CD8-positive, alpha-beta memory T cell (primary cell): ENCODE measurements at regions not wholly inside any gene's neighbourhood (a gene's known extent, or its start where the extent isn't known, plus 50 kb on each side); places are given as distances from the start of the nearest gene placed in this dataset.
A peak's percentile ranks its signal among the peaks of the same experiment; 100 is the strongest.

ENCODE experiments used
- CTCF ChIA-PET: fragments of 350-600 bp; sonication (Branson Sonifier 250); formaldehyde crosslinking; loops from one replicate; lab custom pipeline; 2021; ENCODE audit warnings: antibody characterized with exemption; lab: Charles Lee
- POLR2A ChIA-PET: fragments of 350-600 bp; sonication (Branson Sonifier 250); formaldehyde crosslinking; loops from one replicate; lab custom pipeline; 2021; ENCODE audit warnings: antibody characterized with exemption; lab: Charles Lee
- DNase-seq, 5 donors: peaks; one replicate each; pipeline versions ENCODE4 v3.0.0 to v3.0.0-alpha.2; 2020 to 2022; ENCODE audit warnings: mixed read lengths in 1 of 5
- H3K27ac ChIP-seq: one replicate; pipeline ENCODE4 v1.7.0; 2013; ENCODE audit warnings: low read depth, mild to moderate bottlenecking, low read length, moderate library complexity
- H3K27me3 ChIP-seq: 2 replicates; pipeline ENCODE4 v1.7.0; 2013; ENCODE audit warnings: low read length, mild to moderate bottlenecking; ENCODE audit not compliant: insufficient read depth, poor library complexity, severe bottlenecking
- H3K36me3 ChIP-seq: 2 replicates; pipeline ENCODE4 v1.7.0; 2013; ENCODE audit warnings: mild to moderate bottlenecking, low read length, moderate library complexity; ENCODE audit not compliant: insufficient read depth
- H3K4me1 ChIP-seq: 2 replicates; pipeline ENCODE4 v1.7.0; 2013; ENCODE audit warnings: mild to moderate bottlenecking, low read length, moderate library complexity; ENCODE audit not compliant: insufficient read depth
- H3K4me3 ChIP-seq: 2 replicates; pipeline ENCODE4 v1.7.0; 2013; ENCODE audit warnings: mild to moderate bottlenecking, low read length
- H3K9me3 ChIP-seq: 2 replicates; pipeline ENCODE4 v1.7.0; 2013; ENCODE audit warnings: mild to moderate bottlenecking, low read length
- H3K27ac Mint-ChIP-seq, 8 donors: one replicate each; pipeline ENCODE4 v1.8.0; 2020 to 2021; ENCODE audit warnings: mixed read lengths in 8 of 8, mild to moderate bottlenecking in 6 of 8, inconsistent platforms in 3 of 8, moderate library complexity in 3 of 8
- H3K27me3 Mint-ChIP-seq, 2 donors: one replicate each; pipeline ENCODE4 v1.8.0; 2020 to 2021; ENCODE audit warnings: mixed read lengths in 2 of 2, mild to moderate bottlenecking in 1 of 2, moderate library complexity in 1 of 2
- H3K36me3 Mint-ChIP-seq, 3 donors: one replicate each; pipeline ENCODE4 v1.8.0; 2020 to 2021; ENCODE audit warnings: mixed read lengths in 3 of 3, inconsistent platforms in 1 of 3, mild to moderate bottlenecking in 1 of 3
- H3K4me1 Mint-ChIP-seq, 3 donors: one replicate each; pipeline ENCODE4 v1.8.0; 2020 to 2021; ENCODE audit warnings: mixed read lengths in 3 of 3, inconsistent platforms in 1 of 3, mild to moderate bottlenecking in 1 of 3
- H3K4me3 Mint-ChIP-seq, 7 donors: one replicate each; pipeline ENCODE4 v1.8.0; 2020 to 2021; ENCODE audit warnings: mixed read lengths in 7 of 7, mild to moderate bottlenecking in 6 of 7, moderate library complexity in 4 of 7, inconsistent platforms in 2 of 7
- H3K9me3 Mint-ChIP-seq, 5 donors: one replicate each; pipeline ENCODE4 v1.8.0; 2020 to 2022; ENCODE audit warnings: mixed read lengths in 5 of 5, mild to moderate bottlenecking in 3 of 5, moderate library complexity in 2 of 5, inconsistent platforms in 1 of 5

- H3K36me3 Mint-ChIP-seq: no peaks in the 10 kb centered on the region
- Histone ChIP-seq H3K27me3 (no peaks in the 10 kb centered on the region), H3K27ac (no peak overlapping the region), H3K9me3 (no peaks in the 10 kb centered on the region), H3K4me1 (no peaks in the 10 kb centered on the region), H3K4me3 (no peak overlapping the region), H3K36me3 (no peaks in the 10 kb centered on the region)
- peaks cover 0 to 1% of the 10 kb centered on the region in 2 donors for H3K27me3 Mint-ChIP-seq
- ChIA-PET POLR2A (no interaction called here), CTCF (no interaction called here)
- H3K4me3 Mint-ChIP-seq: no peak overlapping the region
- H3K27ac Mint-ChIP-seq: no peak overlapping the region
- no peak for DNase-seq
- H3K9me3 Mint-ChIP-seq: peaks cover 13 to 31% (median 21%) of the 10 kb centered on the region in 5 donors
- H3K4me1 Mint-ChIP-seq: no peaks in the 10 kb centered on the region
Observed at GRCh38 chr7:91564101-91564500, 299.9 kb downstream of the FZD1 start.

DNA sequence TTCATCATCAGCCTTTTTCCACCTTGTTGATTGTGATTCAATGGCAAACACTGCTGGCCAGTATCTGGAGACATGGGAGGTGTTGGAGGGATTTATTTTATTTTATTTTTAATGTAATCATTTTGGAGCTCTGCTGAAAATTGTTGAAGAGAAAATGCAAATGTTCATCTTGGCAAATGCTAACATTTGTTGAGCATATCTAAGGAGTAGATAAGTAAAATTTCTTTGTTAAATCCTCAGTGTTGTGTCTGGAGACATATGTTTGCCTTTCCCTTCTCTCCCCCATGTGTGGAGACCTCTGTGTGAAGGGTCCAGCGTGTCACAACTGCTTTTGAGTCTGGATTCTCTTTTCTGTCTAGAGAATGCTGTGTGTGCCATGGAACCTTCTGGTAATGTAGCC lies 300.3 kb downstream of the FZD1 start:
- Mint-ChIP-seq H3K27me3 (peaks cover 0 to 1% of the 10 kb centered on the region in 2 donors), H3K9me3 (peaks cover 13 to 32% (median 22%) of the 10 kb centered on the region in 5 donors)
- POLR2A ChIA-PET: no interaction called here

DNA sequence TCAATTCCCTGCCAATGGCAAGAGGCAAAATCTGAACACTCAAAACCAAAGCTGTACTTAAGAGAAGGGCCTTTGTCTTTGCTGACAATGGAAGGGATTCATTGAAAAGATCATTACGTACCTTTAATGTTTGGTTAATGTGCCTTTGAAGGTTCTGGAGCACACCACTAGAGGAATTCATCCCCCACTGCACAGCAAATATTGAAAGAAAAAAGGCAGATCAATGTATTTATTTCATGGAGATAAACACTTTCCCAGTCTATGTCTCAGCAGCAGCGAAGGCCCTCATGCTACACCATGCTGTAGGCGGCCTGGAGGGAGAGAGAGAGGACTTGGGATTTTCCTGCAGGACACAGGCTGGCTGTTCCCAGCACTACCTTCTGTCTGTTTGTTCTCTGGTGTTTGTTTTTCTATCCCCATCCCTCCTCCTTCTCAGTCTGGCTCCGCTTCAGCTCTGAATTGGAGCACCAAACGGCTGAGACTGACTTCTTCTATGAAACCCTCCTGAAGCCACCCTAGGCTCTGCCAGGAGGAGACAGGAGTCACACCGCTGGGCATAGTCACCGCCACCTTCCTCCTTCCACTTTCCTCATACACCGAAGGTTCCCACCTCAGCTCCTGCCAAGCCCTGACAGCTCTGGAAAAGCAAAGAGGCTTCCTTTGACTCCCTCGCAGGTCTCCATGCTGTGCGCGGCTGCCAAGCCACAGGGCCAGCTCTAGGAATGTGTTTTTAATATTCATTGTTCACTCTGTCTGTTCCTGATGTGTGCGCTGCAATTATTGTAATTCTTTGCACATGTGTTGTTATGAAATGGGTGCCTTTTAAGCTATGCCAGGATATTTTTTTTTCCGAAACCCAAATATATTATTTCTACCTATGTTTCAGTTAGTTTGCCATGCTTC lies 301.5 kb downstream of the FZD1 start:
- H3K4me1 Mint-ChIP-seq: no peaks in the 10 kb centered on the region
- CTCF ChIA-PET: no interaction called here

More for the DNA sequence above, 300.3 kb downstream of the FZD1 start:
- no peaks in the 10 kb centered on the region for H3K4me1 ChIP-seq
- Mint-ChIP-seq H3K27ac (no peak overlapping the region), H3K4me1 (no peaks in the 10 kb centered on the region), H3K36me3 (no peaks in the 10 kb centered on the region), H3K4me3 (no peak overlapping the region)
- no peaks in the 10 kb centered on the region for H3K36me3 ChIP-seq
- no peaks in the 10 kb centered on the region for H3K9me3 ChIP-seq
- H3K27me3 ChIP-seq: no peaks in the 10 kb centered on the region
- no peak overlapping the region for H3K4me3 ChIP-seq
- no peak for DNase-seq
- CTCF ChIA-PET: no interaction called here
- no peak overlapping the region for H3K27ac ChIP-seq

GRCh38 chr7:91566402-91566732 lies 302.1 kb downstream of the FZD1 start:
- Histone ChIP-seq H3K9me3 (no peaks in the 10 kb centered on the region), H3K27me3 (no peaks in the 10 kb centered on the region), H3K36me3 (no peaks in the 10 kb centered on the region), H3K27ac (no peak overlapping the region), H3K4me1 (no peaks in the 10 kb centered on the region), H3K4me3 (no peak overlapping the region)
- Mint-ChIP-seq H3K4me3 (no peak overlapping the region), H3K9me3 (peaks cover 12 to 37% (median 26%) of the 10 kb centered on the region in 5 donors), H3K4me1 (no peaks in the 10 kb centered on the region), H3K27ac (no peak overlapping the region), H3K36me3 (no peaks in the 10 kb centered on the region), H3K27me3 (no peaks in the 10 kb centered on the region)
- CTCF ChIA-PET: no interaction called here
- no peak for DNase-seq
- POLR2A ChIA-PET: no interaction called here

More for the DNA sequence above, 301.5 kb downstream of the FZD1 start:
- Mint-ChIP-seq H3K27me3 (no peaks in the 10 kb centered on the region), H3K9me3 (peaks cover 12 to 33% (median 26%) of the 10 kb centered on the region in 5 donors), H3K4me3 (no peak overlapping the region), H3K36me3 (no peaks in the 10 kb centered on the region), H3K27ac (no peak overlapping the region)
- Histone ChIP-seq H3K4me1 (no peaks in the 10 kb centered on the region), H3K27ac (no peak overlapping the region), H3K4me3 (no peak overlapping the region), H3K27me3 (no peaks in the 10 kb centered on the region), H3K9me3 (no peaks in the 10 kb centered on the region), H3K36me3 (no peaks in the 10 kb centered on the region)
- POLR2A ChIA-PET: no interaction called here
- no peak for DNase-seq

GRCh38 chr7:91567081-91568012 lies 303.1 kb downstream of the FZD1 start:
- ChIA-PET POLR2A (no interaction called here), CTCF (no interaction called here)
- H3K4me3 Mint-ChIP-seq: no peak overlapping the region
- H3K36me3 Mint-ChIP-seq: no peaks in the 10 kb centered on the region
- Histone ChIP-seq H3K27ac (no peak overlapping the region), H3K9me3 (no peaks in the 10 kb centered on the region), H3K27me3 (no peaks in the 10 kb centered on the region), H3K4me1 (no peaks in the 10 kb centered on the region), H3K36me3 (no peaks in the 10 kb centered on the region), H3K4me3 (no peak overlapping the region)
- H3K4me1 Mint-ChIP-seq: no peaks in the 10 kb centered on the region
- DNase-seq: no peak
- no peaks in the 10 kb centered on the region for H3K27me3 Mint-ChIP-seq
- H3K9me3 Mint-ChIP-seq: peaks cover 13 to 36% (median 26%) of the 10 kb centered on the region in 5 donors
- no peak overlapping the region for H3K27ac Mint-ChIP-seq

- peaks cover 12 to 35% (median 27%) of the 10 kb centered on the region in 5 donors for H3K9me3 Mint-ChIP-seq
- POLR2A ChIA-PET: no interaction called here
- no peak for DNase-seq
- Histone ChIP-seq H3K27ac (no peak overlapping the region), H3K4me1 (no peaks in the 10 kb centered on the region), H3K9me3 (no peaks in the 10 kb centered on the region), H3K27me3 (no peaks in the 10 kb centered on the region), H3K36me3 (no peaks in the 10 kb centered on the region), H3K4me3 (no peak overlapping the region)
- no peaks in the 10 kb centered on the region for H3K36me3 Mint-ChIP-seq
- H3K4me1 Mint-ChIP-seq: no peaks in the 10 kb centered on the region
- CTCF ChIA-PET: no interaction called here
- no peaks in the 10 kb centered on the region for H3K27me3 Mint-ChIP-seq
- no peak overlapping the region for H3K4me3 Mint-ChIP-seq
- H3K27ac Mint-ChIP-seq: no peak overlapping the region
Observed at GRCh38 chr7:91568138-91568537, 303.9 kb downstream of the FZD1 start.

DNA sequence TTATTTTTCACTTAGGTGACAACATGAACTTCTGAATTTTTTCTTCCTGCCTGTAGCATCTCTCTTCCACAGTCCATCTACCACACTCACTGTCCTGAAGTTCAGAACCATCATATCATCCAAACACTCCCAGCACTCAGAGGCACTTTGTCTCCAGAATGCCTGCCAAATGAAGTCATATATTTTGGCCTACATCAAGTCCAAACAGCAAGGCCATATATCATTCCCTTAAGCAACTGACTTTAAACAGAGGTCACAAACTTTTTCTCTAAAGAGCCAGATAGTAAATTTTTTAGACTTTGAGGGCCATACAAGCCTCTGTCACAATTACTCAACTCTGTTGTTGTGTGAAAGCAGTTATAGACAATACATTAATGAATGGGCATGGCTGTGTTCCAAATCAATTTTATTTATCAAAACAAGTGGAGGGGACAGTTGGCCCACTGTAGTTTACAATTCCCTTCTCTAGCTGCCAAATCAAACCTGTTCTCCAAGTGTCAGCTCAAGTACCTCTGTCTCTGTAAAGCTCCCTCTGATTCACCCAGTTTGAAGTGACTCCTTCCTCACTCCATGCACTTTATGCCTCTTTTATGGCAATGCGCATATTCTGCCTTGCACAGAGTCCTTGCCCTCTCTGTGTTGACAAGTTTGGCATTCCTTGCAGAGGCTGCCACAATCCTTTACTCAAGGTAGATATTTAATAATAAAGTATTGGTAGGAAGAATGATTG lies 305.7 kb downstream of the FZD1 start:
- CTCF ChIA-PET: no interaction called here
- H3K27ac Mint-ChIP-seq: peak overlapping the region in 1 of 8 donors; percentile 31
- H3K4me3 ChIP-seq: no peak overlapping the region

More for the DNA sequence above, 305.7 kb downstream of the FZD1 start:
- Histone ChIP-seq H3K36me3 (no peaks in the 10 kb centered on the region), H3K27ac (no peak overlapping the region), H3K4me1 (no peaks in the 10 kb centered on the region), H3K9me3 (no peaks in the 10 kb centered on the region), H3K27me3 (no peaks in the 10 kb centered on the region)
- H3K36me3 Mint-ChIP-seq: no peaks in the 10 kb centered on the region
- H3K4me1 Mint-ChIP-seq: no peaks in the 10 kb centered on the region
- H3K4me3 Mint-ChIP-seq: no peak overlapping the region
- H3K27me3 Mint-ChIP-seq: no peaks in the 10 kb centered on the region
- DNase-seq: no peak
- peaks cover 14 to 43% (median 27%) of the 10 kb centered on the region in 5 donors for H3K9me3 Mint-ChIP-seq
- POLR2A ChIA-PET: no interaction called here
